Esophagus (tissue), 2 donors: ENCODE measurements at regions not wholly inside any gene's neighbourhood (a gene's known extent, or its start where the extent isn't known, plus 50 kb on each side); places are given as distances from the start of the nearest gene placed in this dataset.

Source experiments
- H3K27ac ChIP-seq, 2 donors: one replicate each; pipeline ENCODE4 v1.5.1; 2013; ENCODE audit warnings: low read depth in 2 of 2, mild to moderate bottlenecking in 2 of 2, inconsistent platforms in 1 of 2, low read length in 1 of 2, moderate library complexity in 1 of 2
- H3K27me3 ChIP-seq, 2 donors: one replicate each; pipeline ENCODE4 v1.6.1; 2013; ENCODE audit warnings: low read length in 2 of 2, control low read depth in 1 of 2, mild to moderate bottlenecking in 1 of 2; ENCODE audit not compliant: insufficient read depth in 2 of 2, control insufficient read depth in 1 of 2
- H3K36me3 ChIP-seq, 2 donors: one replicate each; pipeline ENCODE4 v1.6.1; 2013; ENCODE audit warnings: low read length in 1 of 2; ENCODE audit not compliant: control insufficient read depth in 2 of 2, insufficient read depth in 2 of 2
- H3K4me1 ChIP-seq, 2 donors: one replicate each; pipeline ENCODE4 v1.6.1; 2013; ENCODE audit warnings: low read length in 1 of 2; ENCODE audit not compliant: control insufficient read depth in 2 of 2, insufficient read depth in 2 of 2
- H3K4me3 ChIP-seq, 2 donors: one replicate each; pipeline ENCODE4 v1.5.1; 2013; ENCODE audit warnings: low read length in 2 of 2, mild to moderate bottlenecking in 2 of 2, low read depth in 1 of 2, moderate library complexity in 1 of 2
- H3K9me3 ChIP-seq, 2 donors: one replicate each; pipeline ENCODE4 v1.6.1; 2013; ENCODE audit warnings: mild to moderate bottlenecking in 2 of 2, low read depth in 1 of 2, low read length in 1 of 2, moderate library complexity in 1 of 2; ENCODE audit not compliant: control insufficient read depth in 2 of 2, insufficient read depth in 1 of 2
- WGBS, 2 donors: extraction: QIAGEN DNeasy Blood & Tissue Kit; methylation state at CpG; one replicate each; pipeline ENCODE4 v1.1.7; 2013; 5-methylcytosine and 5-hydroxymethylcytosine counted together
- donor health status: healthy with polysubstance abuse.
- donor health status: Bipolar disorder and iron deficiency.

DNA sequence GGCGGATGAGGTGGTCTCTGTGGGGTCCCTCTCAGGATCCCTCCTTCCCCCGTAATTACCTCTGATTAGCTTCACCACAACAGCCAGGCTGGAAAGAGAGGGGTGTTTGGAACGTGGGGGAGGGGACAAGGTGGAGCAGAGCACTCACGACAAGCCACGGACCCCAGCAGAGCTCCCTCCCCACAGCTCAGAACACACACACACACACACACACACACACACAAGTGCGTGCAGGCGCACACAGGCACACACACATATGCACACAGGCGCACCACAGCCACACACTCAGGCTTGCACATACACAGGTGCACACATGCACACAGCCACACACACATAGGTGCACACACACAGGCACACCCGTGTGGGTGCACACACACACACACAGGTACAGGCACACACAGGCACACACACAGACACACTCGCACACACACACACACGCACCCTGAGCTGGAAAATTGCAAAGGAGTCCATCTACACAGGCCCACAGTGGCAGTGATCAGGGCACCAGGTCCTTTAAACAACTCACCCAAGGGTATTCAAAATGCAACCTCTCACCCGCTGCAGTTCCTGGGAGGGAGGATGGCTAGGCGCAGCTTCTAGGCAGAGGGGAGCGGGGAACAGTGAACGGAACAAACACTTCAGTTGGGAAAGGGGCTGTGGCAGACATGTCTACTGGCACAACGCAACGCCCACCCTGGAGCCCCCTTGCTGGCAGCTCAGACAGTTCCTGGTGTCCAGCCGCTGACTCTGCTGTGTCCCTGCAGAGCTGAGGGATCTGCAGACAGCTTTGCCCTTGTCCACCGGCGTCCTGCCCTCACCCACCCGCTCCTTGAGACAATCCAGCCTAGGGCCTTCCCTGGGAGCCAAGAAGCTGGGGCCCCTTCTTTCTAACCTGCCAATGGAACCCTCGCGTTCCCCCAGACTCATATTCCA, 59.9 kb upstream of the DLX4 start:
- H3K4me1 ChIP-seq, result peaks cover 3 to 6% of the 10 kb centered on the region in 2 donors
- H3K9me3 ChIP-seq, result no peaks in the 10 kb centered on the region
- no peak overlapping the region for H3K27ac ChIP-seq
- no peaks in the 10 kb centered on the region for H3K36me3 ChIP-seq
- 65 to 71% methylated on average over 23 of the region's 23 CpGs for WGBS, 2 donors
- H3K27me3 ChIP-seq, result peaks cover 0 to 9% of the 10 kb centered on the region in 2 donors
- H3K4me3 ChIP-seq, result no peak overlapping the region

DNA sequence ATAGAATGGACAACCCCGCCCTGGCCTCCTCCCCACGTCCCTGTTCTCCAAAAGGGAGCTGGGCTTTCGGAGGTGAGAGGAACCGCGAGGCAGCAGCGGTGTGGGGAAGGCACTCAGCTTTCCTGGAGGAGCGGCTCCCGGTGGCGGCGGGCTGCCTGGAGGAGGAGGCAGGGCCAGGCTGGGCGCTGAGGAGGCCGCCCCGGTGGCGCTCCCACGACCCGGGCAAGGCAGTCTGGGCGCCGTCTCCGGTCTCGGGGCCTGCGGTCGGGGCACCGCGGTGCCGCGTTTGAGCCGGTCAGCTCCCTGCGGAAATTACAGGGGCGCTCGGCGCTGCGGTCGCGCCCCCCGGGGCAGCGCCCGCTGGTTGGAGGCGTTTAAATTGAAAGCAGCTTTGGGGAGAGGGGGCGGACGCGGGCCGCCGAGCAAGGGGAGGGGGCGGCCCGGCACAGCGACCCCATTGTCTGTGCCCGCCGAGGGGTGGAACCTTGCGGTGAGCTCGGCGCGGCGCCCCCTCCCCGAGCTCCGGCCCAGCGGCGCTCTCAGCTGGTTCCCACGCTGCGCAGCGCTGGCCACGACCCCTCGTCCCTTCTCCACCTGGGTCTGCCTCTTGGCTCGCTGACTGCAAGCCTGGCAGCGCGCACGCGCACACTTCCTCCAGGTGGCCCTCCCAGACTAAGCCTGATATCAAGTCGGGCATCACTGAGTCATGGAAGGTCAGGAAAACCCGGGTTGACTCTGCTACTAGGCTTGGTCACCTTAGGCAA, 58.7 kb upstream of the DLX4 start:
- H3K36me3 ChIP-seq, result no peaks in the 10 kb centered on the region
- H3K9me3 ChIP-seq, result no peaks in the 10 kb centered on the region
- H3K27ac ChIP-seq, result no peak overlapping the region
- WGBS, 2 donors, result 4 to 5% methylated on average over 56 to 69 of the region's 69 CpGs
- H3K27me3 ChIP-seq, result peaks cover 0 to 9% of the 10 kb centered on the region in 2 donors
- peaks cover 3% of the 10 kb centered on the region in 2 donors for H3K4me1 ChIP-seq
- H3K4me3 ChIP-seq, result peak overlapping the region; percentile 12 to 21

DNA sequence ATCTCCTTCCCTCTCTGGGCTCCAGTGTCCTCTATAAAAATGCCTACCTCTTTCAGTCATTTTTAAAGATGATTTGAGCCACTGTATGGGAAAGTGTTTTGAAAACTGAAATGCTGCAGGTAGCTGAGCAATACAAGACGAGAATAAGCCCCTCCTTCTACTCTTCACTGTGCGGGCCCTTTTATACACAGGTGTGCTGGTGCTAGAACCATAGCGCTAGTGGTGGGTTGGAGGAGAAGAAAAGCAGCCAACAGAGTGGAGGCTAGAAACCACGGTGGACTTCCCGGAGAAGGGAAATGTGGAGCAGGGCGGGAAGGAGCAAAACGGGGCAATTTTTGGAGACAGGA, 58.2 kb upstream of the DLX4 start:
- peaks cover 0 to 9% of the 10 kb centered on the region in 2 donors for H3K27me3 ChIP-seq
- no peak overlapping the region for H3K4me3 ChIP-seq
- WGBS, 2 donors, result 57 to 61% methylated on average over 7 of the region's 7 CpGs

DNA sequence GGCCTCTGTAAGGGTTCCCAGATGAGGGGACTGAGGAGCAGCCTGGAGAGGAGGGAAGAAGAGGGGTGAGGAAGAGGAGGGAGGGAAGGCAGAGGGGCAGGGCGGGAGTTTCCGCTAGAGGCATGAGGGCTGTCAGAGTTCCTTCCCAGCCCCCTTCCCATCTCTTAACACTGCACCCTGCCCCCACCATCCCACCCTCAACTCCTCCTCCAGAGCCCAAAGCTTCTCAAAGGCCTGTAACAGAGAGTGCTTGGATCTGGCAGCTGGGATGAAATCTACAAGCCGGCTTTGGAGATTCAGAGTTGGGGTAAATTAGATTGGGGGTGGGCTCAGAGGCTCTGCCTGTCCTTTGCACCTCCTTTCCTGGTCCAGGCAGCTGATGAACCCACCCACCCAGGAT, 57.3 kb upstream of the DLX4 start:
- 81 to 88% methylated on average over 3 of the region's 3 CpGs for WGBS, 2 donors
- H3K27ac ChIP-seq, result no peak overlapping the region
- H3K36me3 ChIP-seq, result no peaks in the 10 kb centered on the region
- H3K27me3 ChIP-seq, result peaks cover 0 to 9% of the 10 kb centered on the region in 2 donors
- H3K4me1 ChIP-seq, result peaks cover 3% of the 10 kb centered on the region in 2 donors
- H3K4me3 ChIP-seq, result no peak overlapping the region
- H3K9me3 ChIP-seq, result no peaks in the 10 kb centered on the region

More for the DNA sequence above, 58.2 kb upstream of the DLX4 start:
- Histone ChIP-seq H3K36me3 (no peaks in the 10 kb centered on the region), H3K27ac (no peak overlapping the region), H3K9me3 (no peaks in the 10 kb centered on the region), H3K4me1 (peaks cover 3% of the 10 kb centered on the region in 2 donors)

DNA sequence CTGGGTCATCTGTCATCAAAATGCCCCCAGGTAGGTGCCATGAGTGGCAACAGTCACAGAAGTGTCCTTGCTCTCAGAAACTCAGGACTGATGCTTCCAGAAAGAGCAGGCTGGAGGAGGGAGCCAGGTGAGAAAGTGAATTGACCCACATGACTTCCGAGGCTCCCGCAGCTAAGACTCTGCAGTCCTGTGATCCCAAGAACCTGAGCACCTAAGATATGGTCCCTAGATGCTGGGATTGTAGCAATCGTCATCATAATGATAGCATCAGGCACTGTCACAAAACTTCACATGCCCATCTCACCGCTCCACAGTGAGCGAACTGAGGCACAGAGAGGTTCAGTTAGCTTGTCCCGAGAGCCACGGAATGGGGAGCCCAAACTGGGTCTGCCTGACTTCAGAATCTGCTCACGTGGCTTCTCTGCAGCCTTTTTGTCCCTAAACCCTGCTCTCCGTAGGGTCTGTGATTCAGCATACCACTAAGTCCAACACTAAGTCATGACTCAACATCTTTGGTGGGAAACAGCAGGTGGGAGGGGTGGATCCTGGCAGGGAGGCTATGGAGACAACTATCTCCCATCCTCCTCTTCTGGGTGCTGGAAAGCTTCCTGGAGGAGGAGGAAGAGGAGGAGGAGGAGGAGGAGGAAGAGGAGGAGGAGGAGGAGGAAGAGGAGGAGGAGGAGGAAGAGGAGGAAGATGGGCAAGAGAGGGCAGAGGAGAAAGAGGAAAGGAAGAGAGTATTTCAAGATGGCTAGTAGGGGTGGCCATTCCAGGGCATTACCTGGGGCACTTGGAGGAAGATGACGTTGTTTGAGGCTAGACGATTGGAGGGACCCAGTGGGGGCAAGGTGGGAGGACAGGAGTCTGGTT, 55.5 kb upstream of the DLX4 start:
- Histone ChIP-seq H3K36me3 (no peaks in the 10 kb centered on the region), H3K9me3 (no peaks in the 10 kb centered on the region), H3K27ac (no peak overlapping the region), H3K4me1 (peaks cover 3% of the 10 kb centered on the region in 2 donors), H3K27me3 (peaks cover 0 to 9% of the 10 kb centered on the region in 2 donors), H3K4me3 (no peak overlapping the region)
- 85 to 86% methylated on average over 11 of the region's 11 CpGs for WGBS, 2 donors

DNA sequence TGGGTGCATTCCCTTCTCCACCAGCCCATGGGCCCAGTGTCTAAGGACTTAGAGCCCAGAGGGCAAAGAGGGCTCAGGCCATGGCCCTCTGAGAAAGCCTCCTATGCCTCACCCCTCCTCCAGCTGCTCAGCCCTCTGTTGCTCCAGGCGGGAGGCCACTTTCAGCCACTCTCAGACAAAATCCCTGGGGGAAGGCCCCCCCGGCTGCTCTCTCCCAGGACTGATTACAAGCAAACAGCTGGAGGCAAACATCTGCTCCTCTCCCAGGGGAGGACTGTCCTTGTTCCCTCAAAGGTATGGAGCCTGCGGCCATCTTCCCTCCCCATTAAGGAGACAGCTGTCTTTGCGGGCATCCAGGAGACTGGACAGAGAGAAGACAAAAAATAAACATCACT, 54.9 kb upstream of the DLX4 start:
- Histone ChIP-seq H3K9me3 (no peaks in the 10 kb centered on the region), H3K36me3 (no peaks in the 10 kb centered on the region), H3K4me3 (no peak overlapping the region), H3K4me1 (peaks cover 3% of the 10 kb centered on the region in 2 donors), H3K27ac (no peak overlapping the region), H3K27me3 (peaks cover 0 to 9% of the 10 kb centered on the region in 2 donors)
- 67 to 73% methylated on average over 4 of the region's 4 CpGs for WGBS, 2 donors

DNA sequence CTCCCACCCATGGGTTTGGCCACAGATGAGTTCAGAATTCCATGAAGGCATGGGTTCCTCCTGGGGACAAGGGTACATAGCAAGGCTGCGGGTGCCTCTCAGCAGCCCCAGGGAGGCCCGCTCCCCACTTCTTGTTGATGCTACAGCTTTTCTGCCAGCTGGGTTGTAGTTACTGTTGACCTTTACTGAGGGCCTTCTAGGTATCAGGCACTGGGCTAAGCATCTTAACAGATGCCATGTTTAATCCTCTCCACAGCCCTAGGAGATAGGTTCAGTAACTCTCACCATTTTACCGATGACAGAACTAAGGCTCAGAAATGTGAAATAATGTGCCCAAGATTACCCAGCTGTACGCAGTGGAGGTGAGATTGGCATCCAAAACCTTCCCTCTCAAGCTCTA, 54.3 kb upstream of the DLX4 start:
- no peak overlapping the region for H3K4me3 ChIP-seq
- 92 to 95% methylated on average over 4 of the region's 4 CpGs for WGBS, 2 donors
- H3K36me3 ChIP-seq, result no peaks in the 10 kb centered on the region
- H3K27me3 ChIP-seq, result peaks cover 0 to 9% of the 10 kb centered on the region in 2 donors
- H3K4me1 ChIP-seq, result peaks cover 3% of the 10 kb centered on the region in 2 donors
- H3K27ac ChIP-seq, result no peak overlapping the region
- H3K9me3 ChIP-seq, result no peaks in the 10 kb centered on the region

DNA sequence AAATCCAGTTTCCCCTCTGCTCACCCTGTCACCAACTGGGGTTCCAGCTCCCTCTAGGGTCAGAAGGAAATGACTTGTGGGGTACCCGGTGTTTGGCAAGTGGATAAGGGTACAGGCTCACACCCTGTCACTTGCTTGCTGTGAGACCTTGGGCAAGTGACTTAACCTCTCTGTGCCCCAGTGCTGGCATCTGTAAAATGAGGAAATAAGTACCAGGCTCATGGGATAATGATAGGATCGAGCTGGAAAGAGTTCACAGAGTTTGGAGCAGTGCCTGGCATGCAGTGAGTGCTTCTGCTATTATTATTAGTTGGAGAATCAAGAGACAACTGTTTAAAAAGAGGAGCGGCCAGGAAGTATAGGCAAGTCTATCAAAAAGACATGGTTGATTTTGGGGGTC, 53.7 kb upstream of the DLX4 start:
- WGBS, 2 donors, result 32 to 42% methylated on average over 3 of the region's 3 CpGs
- Histone ChIP-seq H3K9me3 (no peaks in the 10 kb centered on the region), H3K27ac (no peak overlapping the region), H3K4me1 (peaks cover 3% of the 10 kb centered on the region in 2 donors), H3K36me3 (no peaks in the 10 kb centered on the region), H3K4me3 (no peak overlapping the region), H3K27me3 (peaks cover 0 to 4% of the 10 kb centered on the region in 2 donors)

DNA sequence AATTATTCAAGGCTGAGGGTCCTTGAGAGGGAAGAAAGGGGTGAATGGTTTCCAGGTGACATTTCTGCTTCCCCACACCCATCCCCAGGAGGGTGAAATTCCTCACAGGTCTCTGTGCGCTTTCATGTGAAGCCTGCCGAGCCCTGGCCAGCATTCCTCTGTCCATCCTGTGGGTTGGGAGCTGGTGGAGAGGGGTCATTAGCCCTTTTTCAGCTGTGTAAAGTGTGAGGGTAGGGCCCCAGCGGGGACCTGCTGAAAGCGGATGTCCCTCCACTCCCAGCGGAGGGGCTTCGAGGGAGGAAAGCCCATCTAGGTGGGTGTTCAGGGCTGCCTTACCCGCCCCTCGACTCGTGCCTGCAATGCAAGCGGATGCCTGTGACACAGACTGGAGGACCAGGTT, 53.3 kb upstream of the DLX4 start:
- H3K9me3 ChIP-seq, result no peaks in the 10 kb centered on the region
- peaks cover 0 to under 1% of the 10 kb centered on the region in 2 donors for H3K4me1 ChIP-seq
- H3K27me3 ChIP-seq, result peaks cover 0 to under 1% of the 10 kb centered on the region in 2 donors
- no peak overlapping the region for H3K4me3 ChIP-seq
- 53 to 59% methylated on average over 9 to 10 of the region's 10 CpGs for WGBS, 2 donors
- no peaks in the 10 kb centered on the region for H3K36me3 ChIP-seq
- no peak overlapping the region for H3K27ac ChIP-seq
